ENCODE measurements at regions not wholly inside any gene's neighbourhood (a gene's known extent, or its start where the extent isn't known, plus 50 kb on each side); places are given as distances from the start of the nearest gene placed in this dataset.

- TF ChIP-seq, protein P1, sequence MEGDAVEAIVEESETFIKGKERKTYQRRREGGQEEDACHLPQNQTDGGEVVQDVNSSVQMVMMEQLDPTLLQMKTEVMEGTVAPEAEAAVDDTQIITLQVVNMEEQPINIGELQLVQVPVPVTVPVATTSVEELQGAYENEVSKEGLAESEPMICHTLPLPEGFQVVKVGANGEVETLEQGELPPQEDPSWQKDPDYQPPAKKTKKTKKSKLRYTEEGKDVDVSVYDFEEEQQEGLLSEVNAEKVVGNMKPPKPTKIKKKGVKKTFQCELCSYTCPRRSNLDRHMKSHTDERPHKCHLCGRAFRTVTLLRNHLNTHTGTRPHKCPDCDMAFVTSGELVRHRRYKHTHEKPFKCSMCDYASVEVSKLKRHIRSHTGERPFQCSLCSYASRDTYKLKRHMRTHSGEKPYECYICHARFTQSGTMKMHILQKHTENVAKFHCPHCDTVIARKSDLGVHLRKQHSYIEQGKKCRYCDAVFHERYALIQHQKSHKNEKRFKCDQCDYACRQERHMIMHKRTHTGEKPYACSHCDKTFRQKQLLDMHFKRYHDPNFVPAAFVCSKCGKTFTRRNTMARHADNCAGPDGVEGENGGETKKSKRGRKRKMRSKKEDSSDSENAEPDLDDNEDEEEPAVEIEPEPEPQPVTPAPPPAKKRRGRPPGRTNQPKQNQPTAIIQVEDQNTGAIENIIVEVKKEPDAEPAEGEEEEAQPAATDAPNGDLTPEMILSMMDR (IDR thresholded peaks at IDR 0.05; ENCODE audit: borderline replicate concordance), result no peak
- intact Hi-C loops (cut with micrococcal nuclease), result no loop called here
These were observed 248.8 kb downstream of the ANKRD7 start for GRCh38 chr7:118473271-118473670.

DNA sequence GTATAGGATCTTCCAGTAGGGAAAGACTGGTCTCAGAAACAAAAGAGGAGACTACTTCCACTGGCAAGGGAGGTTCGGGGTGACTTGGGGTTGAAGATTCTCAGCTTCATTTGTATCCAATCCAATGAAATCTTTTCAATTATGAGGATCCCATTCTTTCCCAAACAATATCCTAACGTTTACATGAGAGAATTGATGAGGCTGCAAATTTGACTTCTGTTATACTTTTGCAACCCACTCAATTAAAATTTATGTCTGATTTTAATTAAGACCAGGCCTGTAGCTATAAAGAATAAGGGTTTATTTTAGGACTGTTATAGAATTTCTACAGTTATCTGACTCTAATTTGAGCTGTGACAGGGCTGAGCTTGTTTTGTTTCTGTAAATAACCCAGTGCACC lies 251.5 kb downstream of the ANKRD7 start:
- H3K9me3 ChIP-seq (replicated peaks), result peaks cover 6% of the 10 kb centered on the region
- no peak for DNase-seq
- H3K27ac ChIP-seq (replicated peaks), result no peak overlapping the region
- no peak overlapping the region for H3K4me3 ChIP-seq
- H3K36me3 ChIP-seq, result no peaks in the 10 kb centered on the region
- intact Hi-C loops (cut with micrococcal nuclease), result no loop called here
- H3K4me1 ChIP-seq, result no peaks in the 10 kb centered on the region
- TF ChIP-seq, protein P1 (IDR thresholded peaks at IDR 0.05; ENCODE audit: borderline replicate concordance), result no peak
- no peaks in the 10 kb centered on the region for H3K27me3 ChIP-seq (ENCODE audit: low read depth)

More at GRCh38 chr7:118473271-118473670, 248.8 kb downstream of the ANKRD7 start:
- no peak for DNase-seq
- H3K4me1 ChIP-seq, result no peaks in the 10 kb centered on the region
- peaks cover 6% of the 10 kb centered on the region for H3K9me3 ChIP-seq (replicated peaks)
- no peaks in the 10 kb centered on the region for H3K36me3 ChIP-seq
- H3K4me3 ChIP-seq, result no peak overlapping the region
- H3K27ac ChIP-seq (replicated peaks), result no peak overlapping the region
- H3K27me3 ChIP-seq (ENCODE audit: low read depth), result no peaks in the 10 kb centered on the region

DNA sequence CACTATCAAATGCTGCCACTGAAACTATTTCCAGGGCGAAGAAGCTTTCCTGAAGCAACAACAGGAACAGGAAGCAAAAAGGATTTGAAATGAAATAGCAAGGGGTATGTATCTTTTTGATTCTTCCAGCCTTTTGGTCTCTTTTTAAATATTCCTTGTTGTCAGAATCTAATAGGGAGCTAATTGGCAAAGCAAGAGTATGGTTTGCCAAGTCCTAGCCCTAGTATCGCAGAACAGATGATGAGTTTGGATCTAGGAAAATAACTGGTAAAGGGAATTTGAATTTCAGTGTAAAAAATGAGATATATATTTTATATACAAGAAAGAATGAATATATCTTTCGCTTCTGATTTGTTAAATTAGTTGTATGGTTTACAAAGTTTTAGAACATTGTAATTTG lies 252.5 kb downstream of the ANKRD7 start:
- Histone ChIP-seq H3K4me1 (no peaks in the 10 kb centered on the region), H3K36me3 (no peaks in the 10 kb centered on the region), H3K9me3 (replicated peaks) (peaks cover 16% of the 10 kb centered on the region), H3K4me3 (no peak overlapping the region), H3K27me3 (ENCODE audit: low read depth) (no peaks in the 10 kb centered on the region), H3K27ac (replicated peaks) (no peak overlapping the region)
- TF ChIP-seq, protein P1 (IDR thresholded peaks at IDR 0.05; ENCODE audit: borderline replicate concordance), result no peak
- no peak for DNase-seq
- intact Hi-C loops (cut with micrococcal nuclease), result no loop called here

GRCh38 chr7:118478236-118478635 lies 253.7 kb downstream of the ANKRD7 start:
- H3K36me3 ChIP-seq, result no peaks in the 10 kb centered on the region

DNA sequence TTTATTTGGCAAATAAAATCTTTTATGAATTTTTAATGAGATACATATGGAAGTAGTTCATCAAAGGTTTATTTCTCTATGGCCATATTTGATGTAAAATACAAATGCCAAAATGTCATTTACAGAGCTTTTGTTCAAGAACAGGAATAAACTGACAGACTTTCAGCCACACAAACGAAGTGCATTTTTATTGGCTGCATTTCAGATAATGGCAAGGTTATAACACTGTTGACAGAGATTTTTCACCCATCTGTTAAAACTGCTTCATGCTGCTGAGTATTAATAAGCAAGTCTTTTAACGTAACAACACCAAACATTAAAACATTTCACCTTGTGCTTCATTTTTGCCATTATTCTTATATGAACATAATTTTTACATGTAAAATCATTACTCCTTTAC lies 254.4 kb downstream of the ANKRD7 start:
- peaks cover 16% of the 10 kb centered on the region for H3K9me3 ChIP-seq (replicated peaks)
- intact Hi-C loops (cut with micrococcal nuclease), result no loop called here
- H3K27ac ChIP-seq (replicated peaks), result no peak overlapping the region
- DNase-seq, result no peak
- no peaks in the 10 kb centered on the region for H3K27me3 ChIP-seq (ENCODE audit: low read depth)
- H3K4me3 ChIP-seq, result no peak overlapping the region
- TF ChIP-seq, protein P1 (IDR thresholded peaks at IDR 0.05; ENCODE audit: borderline replicate concordance), result no peak
- no peaks in the 10 kb centered on the region for H3K4me1 ChIP-seq
- H3K36me3 ChIP-seq, result no peaks in the 10 kb centered on the region

More at GRCh38 chr7:118478236-118478635, 253.7 kb downstream of the ANKRD7 start:
- Histone ChIP-seq H3K27ac (replicated peaks) (no peak overlapping the region), H3K4me1 (no peaks in the 10 kb centered on the region), H3K27me3 (ENCODE audit: low read depth) (no peaks in the 10 kb centered on the region), H3K9me3 (replicated peaks) (peaks cover 16% of the 10 kb centered on the region), H3K4me3 (no peak overlapping the region)
- intact Hi-C loops (cut with micrococcal nuclease), result no loop called here
- TF ChIP-seq, protein P1 (IDR thresholded peaks at IDR 0.05; ENCODE audit: borderline replicate concordance), result no peak
- DNase-seq, result no peak

- DNase-seq, result no peak
- Histone ChIP-seq H3K27me3 (ENCODE audit: low read depth) (no peaks in the 10 kb centered on the region), H3K36me3 (no peaks in the 10 kb centered on the region), H3K27ac (replicated peaks) (no peak overlapping the region), H3K4me3 (no peak overlapping the region), H3K9me3 (replicated peaks) (no peaks in the 10 kb centered on the region), H3K4me1 (no peaks in the 10 kb centered on the region)
- intact Hi-C loops (cut with micrococcal nuclease), result no loop called here
- TF ChIP-seq, protein P1 (IDR thresholded peaks at IDR 0.05; ENCODE audit: borderline replicate concordance), result no peak
These were observed 268.0 kb downstream of the ANKRD7 start for GRCh38 chr7:118492466-118492865.
